ENCODE measurements at regions not wholly inside any gene's neighbourhood (a gene's known extent, or its start where the extent isn't known, plus 50 kb on each side); places are given as distances from the start of the nearest gene placed in this dataset.

GRCh38 chr5:60399507-60399906, 300.5 kb downstream of the DEPDC1B start:
- Histone ChIP-seq H3K27ac (ENCODE audit: low read depth in 1 of 2, low read length in 1 of 2) (no peak overlapping the region), H3K36me3 (ENCODE audit: control insufficient read depth in 4 of 4, insufficient read depth in 4 of 4, low read length in 4 of 4) (no peaks in the 10 kb centered on the region), H3K27me3 (ENCODE audit: control insufficient read depth in 3 of 3, insufficient read depth in 3 of 3, low read length in 2 of 3) (no peaks in the 10 kb centered on the region), H3K9me3 (ENCODE audit: control insufficient read depth in 4 of 4, insufficient read depth in 3 of 4, low read length in 3 of 4) (no peaks in the 10 kb centered on the region), H3K4me3 (no peak overlapping the region), H3K9ac (ENCODE audit: insufficient read depth in 1 of 2, low read length in 2 of 2) (no peak overlapping the region), H3K4me1 (ENCODE audit: control insufficient read depth in 5 of 5, insufficient read depth in 5 of 5, low read length in 5 of 5) (no peaks in the 10 kb centered on the region)
- 89 to 93% methylated on average over 4 of the region's 4 CpGs for WGBS, 2 donors
- no peak for TF ChIP-seq CTCF (IDR thresholded peaks at IDR 0.05; ENCODE audit: control extremely low read depth, extremely low read depth)
- DNase-seq (no peak), ATAC-seq (ENCODE audit: insufficient read depth, low FRiP score) (no peak)

GRCh38 chr5:60395712-60396329, 304.1 kb downstream of the DEPDC1B start:
- DNase-seq (no peak), ATAC-seq (ENCODE audit: insufficient read depth, low FRiP score) (no peak)
- no peak for TF ChIP-seq CTCF (IDR thresholded peaks at IDR 0.05; ENCODE audit: control extremely low read depth, extremely low read depth)
- no peaks in the 10 kb centered on the region for H3K4me1 ChIP-seq (ENCODE audit: control insufficient read depth in 5 of 5, insufficient read depth in 5 of 5, low read length in 5 of 5)
- no peak overlapping the region for H3K4me3 ChIP-seq
- H3K9me3 ChIP-seq (ENCODE audit: control insufficient read depth in 4 of 4, insufficient read depth in 3 of 4, low read length in 3 of 4), result no peaks in the 10 kb centered on the region
- no peaks in the 10 kb centered on the region for H3K36me3 ChIP-seq (ENCODE audit: control insufficient read depth in 4 of 4, insufficient read depth in 4 of 4, low read length in 4 of 4)
- WGBS, 2 donors, result 90 to 93% methylated on average over 5 of the region's 5 CpGs
- H3K27me3 ChIP-seq (ENCODE audit: control insufficient read depth in 3 of 3, insufficient read depth in 3 of 3, low read length in 2 of 3), result no peaks in the 10 kb centered on the region
- H3K27ac ChIP-seq (ENCODE audit: low read depth in 1 of 2, low read length in 1 of 2), result no peak overlapping the region
- no peak overlapping the region for H3K9ac ChIP-seq (ENCODE audit: insufficient read depth in 1 of 2, low read length in 2 of 2)

- H3K4me1 ChIP-seq (ENCODE audit: control insufficient read depth in 5 of 5, insufficient read depth in 5 of 5, low read length in 5 of 5), result no peaks in the 10 kb centered on the region
- no peaks in the 10 kb centered on the region for H3K9me3 ChIP-seq (ENCODE audit: control insufficient read depth in 4 of 4, insufficient read depth in 3 of 4, low read length in 3 of 4)
- H3K9ac ChIP-seq (ENCODE audit: insufficient read depth in 1 of 2, low read length in 2 of 2), result no peak overlapping the region
- no peak for TF ChIP-seq CTCF (IDR thresholded peaks at IDR 0.05; ENCODE audit: control extremely low read depth, extremely low read depth)
- 69 to 73% methylated on average over 2 of the region's 2 CpGs for WGBS, 2 donors
- H3K27ac ChIP-seq (ENCODE audit: low read depth in 1 of 2, low read length in 1 of 2), result no peak overlapping the region
- no peaks in the 10 kb centered on the region for H3K27me3 ChIP-seq (ENCODE audit: control insufficient read depth in 3 of 3, insufficient read depth in 3 of 3, low read length in 2 of 3)
- no peak for ATAC-seq (ENCODE audit: insufficient read depth, low FRiP score)
- H3K4me3 ChIP-seq, result no peak overlapping the region
- DNase-seq, result no peak
- H3K36me3 ChIP-seq (ENCODE audit: control insufficient read depth in 4 of 4, insufficient read depth in 4 of 4, low read length in 4 of 4), result no peaks in the 10 kb centered on the region
Measured at GRCh38 chr5:60387051-60387440, 312.9 kb downstream of the DEPDC1B start.

Measured in lung (tissue), 11 donors.